H9 (cell line): ENCODE measurements at regions not wholly inside any gene's neighbourhood (a gene's known extent, or its start where the extent isn't known, plus 50 kb on each side); places are given as distances from the start of the nearest gene placed in this dataset.

Experiments
- DNase-seq: peaks from one replicate; pipeline ENCODE4 v3.0.0-alpha.2; 2017
- H2AFZ ChIP-seq: one replicate; pipeline ENCODE4 v1.6.1; 2013; ENCODE audit warnings: mild to moderate bottlenecking, low read length, control low read depth, moderate library complexity
- H2AK5ac ChIP-seq: 2 replicates; pipeline ENCODE4 v1.6.1; 2013; ENCODE audit warnings: low read length, control low read depth, mixed read lengths; ENCODE audit not compliant: insufficient read length
- H2BK120ac ChIP-seq: one replicate; pipeline ENCODE4 v1.6.1; 2013; ENCODE audit warnings: low read depth, mild to moderate bottlenecking, low read length, control low read depth, inconsistent platforms; ENCODE audit not compliant: poor library complexity, severe bottlenecking
- H2BK12ac ChIP-seq: 2 replicates; pipeline ENCODE4 v1.6.1; 2013; ENCODE audit warnings: low read length, control low read depth, mixed read lengths, low read depth; ENCODE audit not compliant: insufficient read length
- H2BK15ac ChIP-seq: 2 replicates; pipeline ENCODE4 v1.6.1; 2013; ENCODE audit warnings: low read depth, low read length, control low read depth
- H2BK20ac ChIP-seq: one replicate; pipeline ENCODE4 v1.6.1; 2013; ENCODE audit warnings: low read depth, mild to moderate bottlenecking, low read length, control low read depth, inconsistent platforms; ENCODE audit not compliant: poor library complexity, severe bottlenecking
- H2BK5ac ChIP-seq: 2 replicates; pipeline ENCODE4 v1.6.1; 2013; ENCODE audit warnings: low read length, control low read depth, mixed read lengths; ENCODE audit not compliant: insufficient read length
- H3K14ac ChIP-seq: 2 replicates; pipeline ENCODE4 v1.6.1; 2013; ENCODE audit warnings: low read length, control low read depth; ENCODE audit not compliant: insufficient read depth
- H3K18ac ChIP-seq: 2 replicates; pipeline ENCODE4 v1.6.1; 2013; ENCODE audit warnings: low read depth, mild to moderate bottlenecking, mixed read lengths, low read length, control low read depth; ENCODE audit not compliant: insufficient read length
- H3K23ac ChIP-seq: 2 replicates; pipeline ENCODE4 v1.6.1; 2013; ENCODE audit warnings: low read length, control low read depth, mixed read lengths, low read depth; ENCODE audit not compliant: insufficient read length
- H3K23me2 ChIP-seq: 2 replicates; pipeline ENCODE4 v1.6.1; 2013; ENCODE audit warnings: low read depth, mild to moderate bottlenecking, mixed read lengths, low read length, control low read depth; ENCODE audit not compliant: insufficient read length, poor library complexity, severe bottlenecking
- H3K27ac ChIP-seq: 2 replicates; pipeline ENCODE4 v1.5.1; 2013; ENCODE audit warnings: low read length, control low read depth, mixed read lengths, low read depth; ENCODE audit not compliant: insufficient read length
- H3K27me3 ChIP-seq: 2 replicates; pipeline ENCODE4 v1.6.1; 2013; ENCODE audit warnings: low read length, control low read depth, inconsistent platforms; ENCODE audit not compliant: insufficient read depth
- H3K4ac ChIP-seq: 2 replicates; pipeline ENCODE4 v1.6.1; 2013; ENCODE audit warnings: low read depth, mild to moderate bottlenecking, control low read depth, inconsistent platforms, low read length, moderate library complexity
- H3K4me1 ChIP-seq: 2 replicates; pipeline ENCODE4 v1.6.1; 2013; ENCODE audit warnings: low read length, control low read depth, inconsistent platforms; ENCODE audit not compliant: insufficient read depth
- H3K4me2 ChIP-seq: 2 replicates; pipeline ENCODE4 v1.6.1; 2013; ENCODE audit warnings: low read length, control low read depth, mixed read lengths; ENCODE audit not compliant: insufficient read length, insufficient read depth
- H3K56ac ChIP-seq: 2 replicates; pipeline ENCODE4 v1.6.1; 2013; ENCODE audit warnings: low read depth, mild to moderate bottlenecking, mixed read lengths, low read length, control low read depth; ENCODE audit not compliant: insufficient read length
- H3K79me1 ChIP-seq: 2 replicates; pipeline ENCODE4 v1.6.1; 2013; ENCODE audit warnings: low read depth, mild to moderate bottlenecking, moderate library complexity, low read length, control low read depth, inconsistent platforms; ENCODE audit not compliant: insufficient read depth, poor library complexity, severe bottlenecking
- H3K79me2 ChIP-seq: 2 replicates; pipeline ENCODE4 v1.6.1; 2013; ENCODE audit warnings: low read length, control low read depth, inconsistent platforms; ENCODE audit not compliant: insufficient read depth
- H3K9ac ChIP-seq: 2 replicates; pipeline ENCODE4 v1.6.1; 2013; ENCODE audit warnings: low read length, control low read depth, mixed read lengths; ENCODE audit not compliant: insufficient read length; ENCODE audit errors: extremely low read depth
- H3K9me3 ChIP-seq: one replicate; pipeline ENCODE4 v1.6.1; 2013; ENCODE audit warnings: low read depth, low read length, inconsistent platforms; ENCODE audit not compliant: control insufficient read depth
- H3T11ph ChIP-seq: one replicate; pipeline ENCODE4 v1.6.1; 2013; ENCODE audit warnings: mild to moderate bottlenecking, low read length, control low read depth, inconsistent platforms
- H4K20me1 ChIP-seq: one replicate; pipeline ENCODE4 v1.6.1; 2013; ENCODE audit not compliant: control insufficient read depth, insufficient read length, insufficient read depth
- H4K5ac ChIP-seq: 2 replicates; pipeline ENCODE4 v1.6.1; 2013; ENCODE audit warnings: low read depth, mild to moderate bottlenecking, mixed read lengths, low read length, control low read depth; ENCODE audit not compliant: insufficient read length
- H4K8ac ChIP-seq: replicated peaks from 2 replicates; pipeline ENCODE4 v1.6.1; 2013; ENCODE audit warnings: low read length, control low read depth, mixed read lengths, low read depth; ENCODE audit not compliant: insufficient read length
- H4K91ac ChIP-seq: 2 replicates; pipeline ENCODE4 v1.6.1; 2013; ENCODE audit warnings: low read depth, mild to moderate bottlenecking, moderate library complexity, mixed read lengths, low read length, control low read depth; ENCODE audit not compliant: insufficient read length
- H3K27ac Mint-ChIP-seq, 3 experiments: 2 replicates in 2 of 3; 3 replicates in 1 of 3; pipeline ENCODE4 v1.8.0; 2020 to 2021; ENCODE audit warnings: mixed read lengths in 3 of 3, mild to moderate bottlenecking in 1 of 3, moderate library complexity in 1 of 3
- H3K27me3 Mint-ChIP-seq: 2 replicates; pipeline ENCODE4 v1.8.0; 2021; ENCODE audit warnings: low read depth, mild to moderate bottlenecking, moderate library complexity, mixed read lengths
- H3K36me3 Mint-ChIP-seq, 3 experiments: 2 replicates in 2 of 3; 3 replicates in 1 of 3; pipeline ENCODE4 v1.8.0; 2020 to 2021; ENCODE audit warnings: low read depth in 3 of 3, mixed read lengths in 3 of 3; ENCODE audit not compliant: insufficient read depth in 1 of 3
- H3K4me1 Mint-ChIP-seq, 2 experiments: 2 replicates each; pipeline ENCODE4 v1.8.0; 2020; ENCODE audit warnings: mixed read lengths in 2 of 2
- H3K4me3 Mint-ChIP-seq, 2 experiments: 2 replicates in 1 of 2; 3 replicates in 1 of 2; pipeline ENCODE4 v1.8.0; 2020 to 2021; ENCODE audit warnings: mild to moderate bottlenecking in 2 of 2, mixed read lengths in 2 of 2, moderate library complexity in 1 of 2
- H3K9me3 Mint-ChIP-seq, 2 experiments: 2 replicates in 1 of 2; 3 replicates in 1 of 2; pipeline ENCODE4 v1.8.0; 2020; ENCODE audit warnings: mild to moderate bottlenecking in 2 of 2, mixed read lengths in 2 of 2, moderate library complexity in 1 of 2
- WGBS: extraction: QIAGEN DNeasy Blood & Tissue Kit; methylation state at CpG from one replicate; pipeline ENCODE4 v1.1.7; 2013; ENCODE audit warnings: missing lambda C conversion rate, low lambda C conversion rate, mixed read lengths; ENCODE audit not compliant: insufficient read length; ENCODE audit errors: extremely low coverage; 5-methylcytosine and 5-hydroxymethylcytosine counted together
- TF ChIP-seq, protein P1 (sequence below): fragments of 200-600 bp; sonication (generic); conservative IDR thresholded peaks from 3 replicates; pipeline ENCODE4 v1.8.0; 2021; ENCODE audit warnings: antibody characterized with exemption, mild to moderate bottlenecking

DNA sequence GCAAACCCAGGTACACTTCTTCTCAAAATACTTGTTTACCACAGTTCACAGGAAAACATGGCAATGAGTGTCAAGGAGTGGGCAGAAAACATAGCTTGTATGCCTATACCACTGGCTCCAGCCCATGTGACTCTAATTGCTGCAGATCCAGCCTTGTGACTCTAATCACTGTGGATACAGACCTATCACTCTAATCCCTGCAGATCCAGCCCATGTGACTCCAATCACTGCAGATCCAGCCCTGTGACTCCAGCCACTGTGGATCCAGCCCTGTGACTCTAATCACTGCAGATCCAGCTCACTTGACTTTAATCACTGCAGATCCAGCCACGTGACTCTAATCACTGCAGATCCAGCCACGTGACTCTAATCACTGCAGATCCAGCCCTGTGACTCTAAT, 366.3 kb upstream of the IRX4 start:
- H3K36me3 Mint-ChIP-seq = peaks cover 0 to 14% (median 2%) of the 10 kb centered on the region in 3 experiments; a peak in 1 of 7 replicates
- H3K27ac Mint-ChIP-seq = no peak overlapping the region
- Histone ChIP-seq H2BK20ac (no peak overlapping the region), H3K23me2 (no peaks in the 10 kb centered on the region), H3K18ac (no peak overlapping the region), H3K23ac (no peak overlapping the region), H4K20me1 (no peaks in the 10 kb centered on the region), H3K14ac (no peak overlapping the region), H3T11ph (no peak overlapping the region), H2AK5ac (no peak overlapping the region), H3K56ac (no peak overlapping the region), H2BK5ac (no peak overlapping the region), H3K9ac (no peak overlapping the region), H3K4ac (no peak overlapping the region), H3K27ac (no peak overlapping the region), H2BK15ac (no peak overlapping the region), H3K9me3 (no peaks in the 10 kb centered on the region), H4K8ac (no peak overlapping the region), H3K79me2 (no peaks in the 10 kb centered on the region), H3K4me1 (no peaks in the 10 kb centered on the region), H2AFZ (no peak overlapping the region), H3K4me2 (no peak overlapping the region), H2BK120ac (no peak overlapping the region), H2BK12ac (no peak overlapping the region), H3K27me3 (no peaks in the 10 kb centered on the region), H4K91ac (no peak overlapping the region), H3K79me1 (no peaks in the 10 kb centered on the region), H4K5ac (no peak overlapping the region)
- peaks cover 0 to 9% of the 10 kb centered on the region in 2 experiments; a peak in 1 of 4 replicates for H3K4me1 Mint-ChIP-seq
- whole genome bisulfite sequencing = no CpG with 5 or more reads among the region's 2 CpGs
- H3K27me3 Mint-ChIP-seq = peaks cover 4% of the 10 kb centered on the region
- no peak for DNase-seq
- TF ChIP-seq, protein P1, sequence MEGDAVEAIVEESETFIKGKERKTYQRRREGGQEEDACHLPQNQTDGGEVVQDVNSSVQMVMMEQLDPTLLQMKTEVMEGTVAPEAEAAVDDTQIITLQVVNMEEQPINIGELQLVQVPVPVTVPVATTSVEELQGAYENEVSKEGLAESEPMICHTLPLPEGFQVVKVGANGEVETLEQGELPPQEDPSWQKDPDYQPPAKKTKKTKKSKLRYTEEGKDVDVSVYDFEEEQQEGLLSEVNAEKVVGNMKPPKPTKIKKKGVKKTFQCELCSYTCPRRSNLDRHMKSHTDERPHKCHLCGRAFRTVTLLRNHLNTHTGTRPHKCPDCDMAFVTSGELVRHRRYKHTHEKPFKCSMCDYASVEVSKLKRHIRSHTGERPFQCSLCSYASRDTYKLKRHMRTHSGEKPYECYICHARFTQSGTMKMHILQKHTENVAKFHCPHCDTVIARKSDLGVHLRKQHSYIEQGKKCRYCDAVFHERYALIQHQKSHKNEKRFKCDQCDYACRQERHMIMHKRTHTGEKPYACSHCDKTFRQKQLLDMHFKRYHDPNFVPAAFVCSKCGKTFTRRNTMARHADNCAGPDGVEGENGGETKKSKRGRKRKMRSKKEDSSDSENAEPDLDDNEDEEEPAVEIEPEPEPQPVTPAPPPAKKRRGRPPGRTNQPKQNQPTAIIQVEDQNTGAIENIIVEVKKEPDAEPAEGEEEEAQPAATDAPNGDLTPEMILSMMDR = no peak
- H3K4me3 Mint-ChIP-seq = no peak overlapping the region
- H3K9me3 Mint-ChIP-seq = peaks cover 16 to 18% of the 10 kb centered on the region in 2 experiments; a peak in 4 of 5 replicates
